H9 (cell line): ENCODE measurements at regions not wholly inside any gene's neighbourhood (a gene's known extent, or its start where the extent isn't known, plus 50 kb on each side); places are given as distances from the start of the nearest gene placed in this dataset.

ENCODE experiments used
- DNase-seq: peaks from one replicate; pipeline ENCODE4 v3.0.0-alpha.2; 2017
- H2AFZ ChIP-seq: one replicate; pipeline ENCODE4 v1.6.1; 2013; ENCODE audit warnings: mild to moderate bottlenecking, low read length, control low read depth, moderate library complexity
- H2AK5ac ChIP-seq: 2 replicates; pipeline ENCODE4 v1.6.1; 2013; ENCODE audit warnings: low read length, control low read depth, mixed read lengths; ENCODE audit not compliant: insufficient read length
- H2BK120ac ChIP-seq: one replicate; pipeline ENCODE4 v1.6.1; 2013; ENCODE audit warnings: low read depth, mild to moderate bottlenecking, low read length, control low read depth, inconsistent platforms; ENCODE audit not compliant: poor library complexity, severe bottlenecking
- H2BK12ac ChIP-seq: 2 replicates; pipeline ENCODE4 v1.6.1; 2013; ENCODE audit warnings: low read length, control low read depth, mixed read lengths, low read depth; ENCODE audit not compliant: insufficient read length
- H2BK15ac ChIP-seq: 2 replicates; pipeline ENCODE4 v1.6.1; 2013; ENCODE audit warnings: low read depth, low read length, control low read depth
- H2BK20ac ChIP-seq: one replicate; pipeline ENCODE4 v1.6.1; 2013; ENCODE audit warnings: low read depth, mild to moderate bottlenecking, low read length, control low read depth, inconsistent platforms; ENCODE audit not compliant: poor library complexity, severe bottlenecking
- H2BK5ac ChIP-seq: 2 replicates; pipeline ENCODE4 v1.6.1; 2013; ENCODE audit warnings: low read length, control low read depth, mixed read lengths; ENCODE audit not compliant: insufficient read length
- H3K14ac ChIP-seq: 2 replicates; pipeline ENCODE4 v1.6.1; 2013; ENCODE audit warnings: low read length, control low read depth; ENCODE audit not compliant: insufficient read depth
- H3K18ac ChIP-seq: 2 replicates; pipeline ENCODE4 v1.6.1; 2013; ENCODE audit warnings: low read depth, mild to moderate bottlenecking, mixed read lengths, low read length, control low read depth; ENCODE audit not compliant: insufficient read length
- H3K23ac ChIP-seq: 2 replicates; pipeline ENCODE4 v1.6.1; 2013; ENCODE audit warnings: low read length, control low read depth, mixed read lengths, low read depth; ENCODE audit not compliant: insufficient read length
- H3K23me2 ChIP-seq: 2 replicates; pipeline ENCODE4 v1.6.1; 2013; ENCODE audit warnings: low read depth, mild to moderate bottlenecking, mixed read lengths, low read length, control low read depth; ENCODE audit not compliant: insufficient read length, poor library complexity, severe bottlenecking
- H3K27ac ChIP-seq: 2 replicates; pipeline ENCODE4 v1.5.1; 2013; ENCODE audit warnings: low read length, control low read depth, mixed read lengths, low read depth; ENCODE audit not compliant: insufficient read length
- H3K27me3 ChIP-seq: 2 replicates; pipeline ENCODE4 v1.6.1; 2013; ENCODE audit warnings: low read length, control low read depth, inconsistent platforms; ENCODE audit not compliant: insufficient read depth
- H3K4ac ChIP-seq: 2 replicates; pipeline ENCODE4 v1.6.1; 2013; ENCODE audit warnings: low read depth, mild to moderate bottlenecking, control low read depth, inconsistent platforms, low read length, moderate library complexity
- H3K4me1 ChIP-seq: 2 replicates; pipeline ENCODE4 v1.6.1; 2013; ENCODE audit warnings: low read length, control low read depth, inconsistent platforms; ENCODE audit not compliant: insufficient read depth
- H3K4me2 ChIP-seq: 2 replicates; pipeline ENCODE4 v1.6.1; 2013; ENCODE audit warnings: low read length, control low read depth, mixed read lengths; ENCODE audit not compliant: insufficient read length, insufficient read depth
- H3K56ac ChIP-seq: 2 replicates; pipeline ENCODE4 v1.6.1; 2013; ENCODE audit warnings: low read depth, mild to moderate bottlenecking, mixed read lengths, low read length, control low read depth; ENCODE audit not compliant: insufficient read length
- H3K79me1 ChIP-seq: 2 replicates; pipeline ENCODE4 v1.6.1; 2013; ENCODE audit warnings: low read depth, mild to moderate bottlenecking, moderate library complexity, low read length, control low read depth, inconsistent platforms; ENCODE audit not compliant: insufficient read depth, poor library complexity, severe bottlenecking
- H3K79me2 ChIP-seq: 2 replicates; pipeline ENCODE4 v1.6.1; 2013; ENCODE audit warnings: low read length, control low read depth, inconsistent platforms; ENCODE audit not compliant: insufficient read depth
- H3K9ac ChIP-seq: 2 replicates; pipeline ENCODE4 v1.6.1; 2013; ENCODE audit warnings: low read length, control low read depth, mixed read lengths; ENCODE audit not compliant: insufficient read length; ENCODE audit errors: extremely low read depth
- H3K9me3 ChIP-seq: one replicate; pipeline ENCODE4 v1.6.1; 2013; ENCODE audit warnings: low read depth, low read length, inconsistent platforms; ENCODE audit not compliant: control insufficient read depth
- H3T11ph ChIP-seq: one replicate; pipeline ENCODE4 v1.6.1; 2013; ENCODE audit warnings: mild to moderate bottlenecking, low read length, control low read depth, inconsistent platforms
- H4K20me1 ChIP-seq: one replicate; pipeline ENCODE4 v1.6.1; 2013; ENCODE audit not compliant: control insufficient read depth, insufficient read length, insufficient read depth
- H4K5ac ChIP-seq: 2 replicates; pipeline ENCODE4 v1.6.1; 2013; ENCODE audit warnings: low read depth, mild to moderate bottlenecking, mixed read lengths, low read length, control low read depth; ENCODE audit not compliant: insufficient read length
- H4K8ac ChIP-seq: replicated peaks from 2 replicates; pipeline ENCODE4 v1.6.1; 2013; ENCODE audit warnings: low read length, control low read depth, mixed read lengths, low read depth; ENCODE audit not compliant: insufficient read length
- H4K91ac ChIP-seq: 2 replicates; pipeline ENCODE4 v1.6.1; 2013; ENCODE audit warnings: low read depth, mild to moderate bottlenecking, moderate library complexity, mixed read lengths, low read length, control low read depth; ENCODE audit not compliant: insufficient read length
- H3K27ac Mint-ChIP-seq, 3 experiments: 2 replicates in 2 of 3; 3 replicates in 1 of 3; pipeline ENCODE4 v1.8.0; 2020 to 2021; ENCODE audit warnings: mixed read lengths in 3 of 3, mild to moderate bottlenecking in 1 of 3, moderate library complexity in 1 of 3
- H3K27me3 Mint-ChIP-seq: 2 replicates; pipeline ENCODE4 v1.8.0; 2021; ENCODE audit warnings: low read depth, mild to moderate bottlenecking, moderate library complexity, mixed read lengths
- H3K36me3 Mint-ChIP-seq, 3 experiments: 2 replicates in 2 of 3; 3 replicates in 1 of 3; pipeline ENCODE4 v1.8.0; 2020 to 2021; ENCODE audit warnings: low read depth in 3 of 3, mixed read lengths in 3 of 3; ENCODE audit not compliant: insufficient read depth in 1 of 3
- H3K4me1 Mint-ChIP-seq, 2 experiments: 2 replicates each; pipeline ENCODE4 v1.8.0; 2020; ENCODE audit warnings: mixed read lengths in 2 of 2
- H3K4me3 Mint-ChIP-seq, 2 experiments: 2 replicates in 1 of 2; 3 replicates in 1 of 2; pipeline ENCODE4 v1.8.0; 2020 to 2021; ENCODE audit warnings: mild to moderate bottlenecking in 2 of 2, mixed read lengths in 2 of 2, moderate library complexity in 1 of 2
- H3K9me3 Mint-ChIP-seq, 2 experiments: 2 replicates in 1 of 2; 3 replicates in 1 of 2; pipeline ENCODE4 v1.8.0; 2020; ENCODE audit warnings: mild to moderate bottlenecking in 2 of 2, mixed read lengths in 2 of 2, moderate library complexity in 1 of 2
- WGBS: extraction: QIAGEN DNeasy Blood & Tissue Kit; methylation state at CpG from one replicate; pipeline ENCODE4 v1.1.7; 2013; ENCODE audit warnings: missing lambda C conversion rate, low lambda C conversion rate, mixed read lengths; ENCODE audit not compliant: insufficient read length; ENCODE audit errors: extremely low coverage; 5-methylcytosine and 5-hydroxymethylcytosine counted together
- TF ChIP-seq, protein P1 (sequence below): fragments of 200-600 bp; sonication (generic); conservative IDR thresholded peaks from 3 replicates; pipeline ENCODE4 v1.8.0; 2021; ENCODE audit warnings: antibody characterized with exemption, mild to moderate bottlenecking

DNA sequence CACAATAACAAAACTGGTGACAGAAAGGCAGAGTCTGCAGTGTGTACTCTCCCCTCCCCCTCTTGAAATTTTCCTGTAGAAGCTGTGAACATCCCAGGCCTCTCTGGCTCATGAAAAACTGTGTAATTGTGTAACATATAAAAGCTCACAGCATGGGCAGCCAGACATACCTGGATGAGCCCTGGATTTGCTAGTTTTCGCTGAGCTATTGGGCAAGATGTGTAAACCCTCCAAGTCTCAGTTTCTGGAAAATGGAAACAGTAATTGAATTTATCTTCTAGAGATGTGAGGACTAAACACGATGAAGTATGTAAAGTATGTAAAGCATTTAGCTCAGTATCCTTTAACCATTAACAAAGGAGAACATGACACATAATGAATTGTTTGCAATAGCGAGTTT is 143.2 kb upstream of the ANKH start:
- Mint-ChIP-seq H3K9me3 (peaks cover 6% of the 10 kb centered on the region in 2 experiments; a peak in 2 of 5 replicates), H3K27me3 (no peaks in the 10 kb centered on the region), H3K36me3 (peaks cover 2 to 11% (median 3%) of the 10 kb centered on the region in 3 experiments; a peak in 4 of 7 replicates), H3K4me1 (0 out of 4 replicates have a peak, but pooled peaks cover 0 to 2% of the 10 kb centered on the region in 2 experiments), H3K27ac (no peak overlapping the region), H3K4me3 (no peak overlapping the region)
- Histone ChIP-seq H4K8ac (no peak overlapping the region), H3K79me2 (no peaks in the 10 kb centered on the region), H3K27ac (no peak overlapping the region), H4K20me1 (no peaks in the 10 kb centered on the region), H3K14ac (no peak overlapping the region), H4K5ac (no peak overlapping the region), H3K18ac (no peak overlapping the region), H3T11ph (no peak overlapping the region), H2BK15ac (no peak overlapping the region), H3K4ac (no peak overlapping the region), H3K4me1 (0 out of 2 replicates have a peak, but pooled peaks cover 2% of the 10 kb centered on the region), H2BK20ac (no peak overlapping the region), H2AFZ (no peak overlapping the region), H3K4me2 (no peak overlapping the region), H3K56ac (no peak overlapping the region), H4K91ac (no peak overlapping the region), H3K9ac (no peak overlapping the region), H3K79me1 (no peaks in the 10 kb centered on the region), H3K9me3 (no peaks in the 10 kb centered on the region), H3K23me2 (no peaks in the 10 kb centered on the region), H2BK120ac (no peak overlapping the region), H2BK12ac (no peak overlapping the region), H2AK5ac (no peak overlapping the region), H3K23ac (no peak overlapping the region), H2BK5ac (no peak overlapping the region), H3K27me3 (no peaks in the 10 kb centered on the region)
- TF ChIP-seq, protein P1, sequence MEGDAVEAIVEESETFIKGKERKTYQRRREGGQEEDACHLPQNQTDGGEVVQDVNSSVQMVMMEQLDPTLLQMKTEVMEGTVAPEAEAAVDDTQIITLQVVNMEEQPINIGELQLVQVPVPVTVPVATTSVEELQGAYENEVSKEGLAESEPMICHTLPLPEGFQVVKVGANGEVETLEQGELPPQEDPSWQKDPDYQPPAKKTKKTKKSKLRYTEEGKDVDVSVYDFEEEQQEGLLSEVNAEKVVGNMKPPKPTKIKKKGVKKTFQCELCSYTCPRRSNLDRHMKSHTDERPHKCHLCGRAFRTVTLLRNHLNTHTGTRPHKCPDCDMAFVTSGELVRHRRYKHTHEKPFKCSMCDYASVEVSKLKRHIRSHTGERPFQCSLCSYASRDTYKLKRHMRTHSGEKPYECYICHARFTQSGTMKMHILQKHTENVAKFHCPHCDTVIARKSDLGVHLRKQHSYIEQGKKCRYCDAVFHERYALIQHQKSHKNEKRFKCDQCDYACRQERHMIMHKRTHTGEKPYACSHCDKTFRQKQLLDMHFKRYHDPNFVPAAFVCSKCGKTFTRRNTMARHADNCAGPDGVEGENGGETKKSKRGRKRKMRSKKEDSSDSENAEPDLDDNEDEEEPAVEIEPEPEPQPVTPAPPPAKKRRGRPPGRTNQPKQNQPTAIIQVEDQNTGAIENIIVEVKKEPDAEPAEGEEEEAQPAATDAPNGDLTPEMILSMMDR: no peak
- no CpG with 5 or more reads among the region's 3 CpGs for WGBS
- DNase-seq: no peak
